Activated CD4-positive, alpha-beta T cell treated with anti-CD3 and anti-CD28 coated beads, Interleukin-2, amount 50 U/mL, for 48 hours (primary cell): ENCODE measurements at regions not wholly inside any gene's neighbourhood (a gene's known extent, or its start where the extent isn't known, plus 50 kb on each side); places are given as distances from the start of the nearest gene placed in this dataset.

Experiments used
- DNase-seq, 2 experiments: peaks; one replicate each; pipeline ENCODE4 v3.0.0-alpha.2; 2020

DNA sequence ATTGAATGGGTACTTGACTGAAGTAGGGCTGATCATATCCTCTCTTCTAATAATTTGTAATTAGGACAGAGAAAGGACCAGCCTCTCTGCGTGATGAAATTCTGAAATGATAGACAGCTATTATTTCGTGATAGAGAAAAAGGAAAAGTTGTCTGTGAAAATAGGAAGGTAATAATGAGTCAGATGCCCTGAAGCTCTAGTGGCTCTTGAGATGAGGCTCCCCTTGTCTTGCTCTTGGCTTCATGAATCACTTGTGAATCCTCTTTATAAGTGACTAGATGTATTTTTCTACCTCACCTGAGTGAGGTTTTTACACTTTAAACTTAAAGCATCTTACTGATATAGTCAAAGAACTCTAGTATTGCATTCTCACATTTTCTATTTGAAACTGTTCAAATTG lies 888.9 kb downstream of the PCDH18 start:
- no peak for DNase-seq

DNA sequence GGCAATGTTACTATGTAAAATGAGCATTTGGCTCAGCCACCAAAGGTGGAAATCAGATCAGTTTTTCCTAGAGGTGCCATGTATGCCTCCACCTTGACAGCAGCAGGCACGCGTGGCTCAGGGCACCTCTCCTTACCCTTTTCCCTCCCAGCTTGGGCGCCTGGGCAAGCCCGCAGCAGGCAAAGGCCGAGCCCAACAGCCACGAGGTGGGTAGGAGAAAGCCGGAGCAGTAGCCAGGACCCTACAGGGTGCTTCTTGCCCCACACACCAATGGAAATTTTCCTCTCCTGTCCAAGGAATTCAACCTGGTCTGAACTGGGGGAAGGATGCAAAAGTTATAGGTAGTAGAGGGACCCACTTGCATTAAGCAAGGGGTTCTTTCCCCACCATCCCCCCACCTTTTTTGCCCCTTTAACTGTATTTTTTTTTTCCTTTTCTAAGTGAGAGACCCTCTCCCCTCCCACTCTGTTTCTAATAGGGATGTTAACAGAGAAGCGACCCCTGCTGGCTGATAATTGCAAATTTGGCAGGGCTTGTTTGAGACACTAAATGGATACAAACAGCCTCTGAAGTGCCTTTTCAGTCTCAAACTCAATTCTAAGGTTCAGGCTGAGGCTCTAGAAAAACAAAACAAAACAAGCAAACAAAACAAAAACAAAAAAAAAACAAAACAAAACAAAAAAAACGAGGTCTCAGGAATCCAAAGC lies 895.1 kb downstream of the PCDH18 start:
- no peak for DNase-seq

DNA sequence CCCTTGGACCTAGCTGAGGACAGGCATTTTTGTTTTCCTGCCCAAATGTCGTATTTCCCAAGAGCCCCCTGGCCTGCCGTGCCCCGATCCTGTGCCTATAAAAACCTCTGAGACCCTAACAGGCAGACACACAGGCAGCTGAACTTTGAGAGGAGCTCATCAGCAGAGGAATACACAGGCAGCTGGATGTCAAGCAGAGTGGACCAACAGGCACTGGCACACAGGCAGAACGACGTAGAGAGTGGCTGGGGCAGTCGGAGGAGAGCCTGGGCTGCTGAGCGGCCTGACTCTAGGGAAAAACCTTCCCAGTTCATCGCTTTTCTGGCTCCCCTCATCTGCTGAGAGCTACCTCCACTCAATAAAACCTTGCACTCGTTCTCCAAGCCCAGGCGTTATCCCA lies 896.1 kb downstream of the PCDH18 start:
- DNase-seq: no peak

DNA sequence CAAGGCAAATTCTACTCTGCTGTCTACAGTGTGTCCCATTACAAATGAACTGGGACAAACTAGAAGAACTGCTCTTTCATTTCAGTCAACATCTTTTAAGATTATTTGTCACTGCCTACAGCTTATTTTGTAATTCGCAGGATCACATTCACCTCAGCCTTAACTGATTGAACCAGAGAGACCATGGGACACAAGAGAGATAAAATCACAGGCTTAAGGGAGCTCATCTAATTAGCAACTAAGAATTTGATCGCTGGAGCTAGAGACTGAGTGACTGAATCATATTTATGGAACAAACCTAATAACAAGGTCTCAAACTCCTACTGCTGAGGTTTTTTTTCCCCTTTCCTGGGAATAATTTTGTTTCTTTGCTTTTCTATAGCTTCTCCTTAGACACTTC lies 898.2 kb downstream of the PCDH18 start:
- no peak for DNase-seq

DNA sequence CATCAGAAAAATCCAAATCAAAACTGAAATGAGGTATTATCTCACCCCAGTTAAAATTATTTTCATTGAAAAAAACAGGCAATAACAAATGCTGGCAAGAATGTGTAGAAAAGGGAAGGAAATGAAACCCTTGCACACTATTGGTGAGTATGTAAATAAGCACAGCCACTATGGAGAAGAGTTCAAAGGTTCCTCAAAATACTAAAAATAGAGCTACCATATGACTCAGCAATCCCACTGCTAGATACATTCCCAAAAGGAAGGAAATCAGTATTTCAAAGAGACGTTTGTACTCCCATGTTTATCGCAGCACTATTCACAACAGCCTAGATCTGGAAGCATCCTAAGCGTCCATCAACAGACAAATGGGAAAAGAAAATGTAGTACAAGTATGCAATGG lies 932.4 kb downstream of the PCDH18 start:
- DNase-seq: no peak

DNA sequence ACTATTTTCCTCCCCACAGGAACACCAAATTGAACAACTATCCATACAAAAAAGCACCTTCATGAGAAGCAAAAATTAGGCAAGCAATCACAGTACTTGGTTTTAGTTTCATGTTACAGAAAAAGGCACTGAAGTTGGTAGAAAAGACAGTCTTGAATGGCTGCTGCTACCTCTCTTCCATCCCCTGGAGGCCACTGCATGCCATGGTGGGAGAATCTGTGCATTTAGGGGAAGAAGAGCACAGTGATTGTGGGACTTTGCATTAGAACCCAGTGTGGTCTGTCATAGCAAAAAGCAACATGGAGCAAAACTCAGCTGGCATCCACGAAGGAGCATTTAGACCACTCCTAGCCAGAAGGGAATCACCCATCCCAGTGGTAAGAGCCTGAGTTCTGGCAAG lies 941.9 kb downstream of the PCDH18 start:
- DNase-seq: no peak

DNA sequence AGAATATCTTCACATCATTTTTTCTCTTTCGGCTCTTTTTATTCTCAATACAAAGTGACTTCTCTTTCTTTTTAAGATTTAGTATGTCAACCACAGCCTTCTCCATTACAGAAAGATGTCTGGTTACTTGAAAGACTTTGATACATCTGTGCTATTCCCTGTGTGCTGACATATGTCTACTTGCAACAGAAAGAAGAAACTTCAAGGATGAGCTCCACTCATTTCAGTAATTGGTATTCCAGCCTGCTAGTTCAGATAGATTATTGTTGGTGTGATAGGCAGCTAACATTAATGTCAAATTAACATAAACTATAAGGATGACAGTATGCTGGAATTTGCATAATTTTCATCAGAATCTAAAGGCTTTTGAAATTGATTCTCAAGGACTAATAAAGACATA lies 948.7 kb downstream of the PCDH18 start:
- no peak for DNase-seq

DNA sequence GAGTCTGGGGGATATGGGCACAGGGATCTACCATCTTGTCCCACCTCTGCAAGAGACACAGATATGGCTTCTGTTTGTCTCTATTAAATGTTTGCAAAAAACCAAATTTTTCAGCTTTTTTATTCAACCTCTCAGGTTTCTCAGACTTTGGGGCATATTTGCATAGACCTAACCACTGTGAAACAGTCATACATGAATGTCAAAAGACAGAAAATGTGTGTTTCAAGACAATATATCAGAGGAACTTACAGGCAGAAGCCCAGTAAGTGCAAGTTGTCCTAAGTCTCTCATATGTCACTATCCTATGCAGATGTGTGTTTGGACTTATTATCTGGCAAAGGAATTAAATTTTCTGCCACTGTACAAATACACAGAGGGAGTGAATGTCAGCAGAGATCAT lies 951.2 kb downstream of the PCDH18 start:
- DNase-seq: no peak

DNA sequence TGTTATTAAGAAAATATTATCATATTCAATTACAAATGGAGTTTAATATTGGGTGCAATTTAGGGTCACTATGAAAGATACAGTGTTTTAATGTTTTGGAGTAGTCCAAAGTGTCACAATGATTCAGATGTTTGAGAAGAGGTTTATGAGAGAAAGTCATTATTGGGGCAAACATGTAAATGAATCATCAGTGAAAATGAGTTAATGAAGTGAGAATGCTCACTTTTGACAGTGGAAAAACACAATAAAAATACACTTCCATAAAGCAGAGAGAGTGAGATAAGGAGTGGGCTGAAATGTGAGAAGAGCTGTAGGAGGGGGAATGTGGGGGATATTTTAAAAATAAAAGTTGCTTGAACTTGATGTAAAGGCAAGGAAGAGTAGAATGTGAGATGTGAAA lies 957.1 kb downstream of the PCDH18 start:
- DNase-seq: no peak

DNA sequence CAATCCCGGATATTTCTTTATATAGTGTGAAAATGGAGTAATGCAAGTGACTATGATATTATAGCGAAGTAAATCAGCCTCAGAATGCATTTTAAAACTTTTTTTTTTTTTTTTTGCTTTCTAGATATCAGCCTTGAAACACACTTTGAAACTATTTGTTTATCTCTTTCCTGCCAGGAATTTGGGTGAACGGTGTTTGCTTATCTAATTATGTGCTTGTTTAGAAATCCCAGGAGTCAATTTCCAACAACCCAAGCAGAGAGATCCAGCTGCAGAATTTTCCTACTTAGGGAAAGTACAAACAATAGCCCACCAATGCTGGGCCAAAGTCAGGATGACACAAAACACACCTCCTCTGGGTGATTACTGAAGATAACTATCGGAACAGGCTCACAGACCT lies 958.8 kb downstream of the PCDH18 start:
- no peak for DNase-seq

DNA sequence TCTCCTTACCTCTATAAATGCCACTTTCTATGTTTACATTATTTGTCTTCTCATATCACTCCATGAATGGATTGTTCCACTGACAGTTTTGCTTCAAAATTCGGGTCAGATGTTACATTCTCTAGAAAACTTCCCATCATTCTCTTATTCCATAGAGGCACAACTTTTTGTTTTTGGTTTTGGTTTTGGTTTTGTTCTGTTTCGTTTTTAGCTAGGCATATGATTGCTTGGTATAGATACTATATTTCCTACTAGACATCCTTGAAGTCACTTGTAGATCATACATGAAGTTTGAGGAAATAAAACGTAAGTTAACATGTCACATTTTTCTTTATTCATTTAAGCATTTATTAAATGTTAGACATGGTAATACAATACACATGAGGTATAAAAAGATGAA lies 961.0 kb downstream of the PCDH18 start:
- no peak for DNase-seq

DNA sequence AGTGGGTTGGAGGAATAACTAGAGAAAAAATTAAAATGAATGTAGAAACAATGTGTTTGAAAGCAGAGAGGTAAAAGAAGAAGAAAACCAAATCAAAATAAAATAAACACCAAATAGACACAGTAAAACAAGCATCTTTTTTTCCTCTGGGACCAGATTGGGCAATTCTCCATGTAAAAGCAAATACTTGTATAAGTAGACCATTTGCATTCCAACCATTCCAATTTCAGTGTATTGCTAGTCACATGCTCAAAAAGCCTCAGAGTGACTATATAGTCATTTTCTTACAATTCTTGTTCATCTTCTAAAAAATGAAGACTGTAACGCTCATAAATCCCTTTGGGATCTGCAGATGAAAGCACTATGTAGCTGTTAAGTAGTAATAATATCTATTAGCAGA lies 969.5 kb downstream of the PCDH18 start:
- DNase-seq: no peak

DNA sequence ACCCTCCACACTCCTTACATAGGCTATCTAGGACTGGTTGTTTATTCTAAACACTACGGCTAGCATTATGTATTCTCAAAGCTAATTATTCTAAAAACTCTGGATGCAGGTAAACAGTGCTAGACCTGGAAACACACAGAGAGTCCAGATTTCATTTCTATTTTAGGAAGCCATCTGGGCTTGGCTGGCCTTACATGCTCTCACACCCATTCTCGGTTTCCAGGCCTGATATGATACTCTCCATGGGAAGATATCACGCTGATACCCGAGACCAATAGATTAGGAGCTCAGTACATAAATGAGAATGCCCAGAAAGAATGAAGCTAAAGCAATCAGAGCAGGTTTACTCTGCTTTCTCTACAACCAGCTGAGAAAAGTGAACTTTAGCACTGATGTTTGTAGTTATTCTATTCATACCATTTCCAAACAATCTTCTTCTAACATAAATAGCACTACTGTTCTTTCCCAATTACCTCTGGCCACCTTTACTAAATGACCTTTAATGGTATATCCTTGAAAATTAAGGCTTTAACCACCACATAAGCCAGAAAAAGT lies 973.3 kb downstream of the PCDH18 start:
- DNase-seq: no peak

DNA sequence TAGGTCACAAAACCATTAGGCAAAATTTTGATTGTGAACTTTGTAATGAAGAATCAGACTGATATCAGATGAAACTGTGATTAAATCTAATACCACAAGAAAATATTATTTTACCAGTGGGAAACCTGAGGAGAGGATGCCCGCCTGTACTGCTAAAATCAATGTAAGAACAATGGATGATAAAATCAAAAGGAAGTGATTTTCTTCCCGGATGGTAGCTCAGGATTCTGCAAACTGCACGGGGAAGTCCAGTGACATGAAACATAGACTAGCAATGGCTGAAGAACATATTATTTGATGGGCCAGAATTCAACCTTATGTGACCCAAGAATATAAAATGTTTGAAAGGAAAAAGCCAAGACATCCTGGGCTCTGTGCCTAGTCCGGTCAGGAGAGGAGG lies 974.9 kb downstream of the PCDH18 start:
- no peak for DNase-seq

DNA sequence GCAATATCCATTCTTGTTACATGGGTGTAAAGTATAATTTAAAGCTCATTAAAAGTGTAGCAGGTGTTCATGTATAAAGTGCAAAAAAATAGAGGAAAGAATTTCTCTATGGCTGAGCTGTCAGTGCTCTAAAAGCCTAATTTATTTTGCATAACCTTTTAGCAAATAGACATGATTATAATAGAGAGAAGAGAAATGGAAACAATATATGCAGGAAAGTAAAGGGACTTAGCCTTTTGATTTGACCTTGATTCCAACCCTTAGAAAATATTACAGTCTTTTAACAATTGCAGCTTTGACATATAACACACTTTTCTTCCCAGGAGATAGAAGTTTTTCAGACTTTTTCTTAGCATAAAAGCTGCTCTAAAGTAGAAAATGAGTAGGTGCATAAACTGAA lies 978.3 kb downstream of the PCDH18 start:
- no peak for DNase-seq

DNA sequence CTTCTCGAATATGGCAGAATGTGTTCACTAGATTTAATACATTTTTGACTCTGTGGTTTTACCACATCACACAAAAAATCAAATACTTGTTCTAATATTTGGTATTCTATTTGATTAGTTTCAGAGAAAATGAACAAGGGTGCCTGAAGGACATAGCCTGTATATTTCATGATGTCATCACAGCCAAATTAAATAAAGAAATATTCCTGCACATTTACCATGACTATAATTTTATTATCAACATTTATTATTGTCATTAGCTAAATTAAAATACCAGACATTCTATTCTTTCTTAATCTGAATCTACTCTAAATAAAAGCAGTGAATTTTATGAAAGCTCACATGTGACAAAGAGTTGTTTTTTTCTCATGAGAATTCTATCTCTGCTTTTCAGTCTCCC lies 980.5 kb downstream of the PCDH18 start:
- DNase-seq: no peak

DNA sequence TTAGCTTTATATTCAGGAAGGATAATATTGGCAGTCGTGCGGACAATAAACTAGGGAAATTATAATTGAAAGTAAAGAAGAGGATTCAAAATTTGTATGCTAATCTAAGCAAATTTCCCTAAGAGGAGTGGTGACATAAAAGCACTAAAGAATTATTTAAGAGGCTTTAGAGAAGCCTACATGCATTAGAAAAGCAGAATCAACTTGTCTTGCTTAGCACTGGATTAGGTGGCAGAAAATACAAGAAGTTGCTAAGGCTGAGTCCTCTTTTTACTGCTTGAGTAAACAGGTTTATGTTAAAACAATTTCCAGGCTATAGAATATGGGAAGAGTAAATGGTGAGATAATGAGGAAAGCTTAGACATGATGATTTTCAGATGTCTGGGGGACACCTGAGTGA lies 991.5 kb downstream of the PCDH18 start:
- no peak for DNase-seq

DNA sequence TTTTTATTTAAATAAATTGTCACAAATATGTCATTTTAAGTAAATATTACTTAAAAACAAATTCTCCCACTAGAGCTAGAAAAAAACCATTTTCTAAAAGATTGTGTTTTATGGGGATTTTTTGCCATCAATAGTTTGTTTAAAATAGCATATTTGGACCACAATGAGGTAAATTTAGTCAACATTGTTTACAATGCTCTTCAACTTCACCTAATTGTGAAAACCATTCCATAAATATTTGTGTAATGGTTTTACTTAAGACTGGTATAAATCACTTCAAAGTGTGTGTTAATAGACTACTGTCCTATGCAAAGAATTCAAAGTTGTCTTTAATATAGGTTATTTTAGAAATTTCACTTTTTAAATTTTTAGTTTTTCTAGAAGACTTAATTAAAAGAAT lies 1004.2 kb downstream of the PCDH18 start:
- DNase-seq: no peak

DNA sequence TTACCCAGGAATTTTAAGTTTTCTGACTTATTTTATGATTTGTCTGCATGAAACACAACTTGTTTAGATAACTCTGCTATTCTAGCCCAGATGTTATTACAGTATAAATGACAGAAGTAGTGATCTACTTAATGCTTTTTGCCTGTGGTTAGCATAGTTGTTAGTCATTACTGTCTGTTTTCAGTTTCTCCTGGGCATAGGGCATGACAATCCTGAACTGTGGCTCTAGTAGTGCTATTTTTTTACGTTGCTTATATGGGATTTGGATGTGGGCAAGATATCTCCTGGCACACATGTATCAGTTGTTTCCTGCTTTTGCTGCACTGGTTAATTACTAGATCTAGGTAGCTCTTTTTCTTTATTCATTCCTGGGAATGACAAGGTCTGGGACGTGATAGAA lies 1005.8 kb downstream of the PCDH18 start:
- no peak for DNase-seq

DNA sequence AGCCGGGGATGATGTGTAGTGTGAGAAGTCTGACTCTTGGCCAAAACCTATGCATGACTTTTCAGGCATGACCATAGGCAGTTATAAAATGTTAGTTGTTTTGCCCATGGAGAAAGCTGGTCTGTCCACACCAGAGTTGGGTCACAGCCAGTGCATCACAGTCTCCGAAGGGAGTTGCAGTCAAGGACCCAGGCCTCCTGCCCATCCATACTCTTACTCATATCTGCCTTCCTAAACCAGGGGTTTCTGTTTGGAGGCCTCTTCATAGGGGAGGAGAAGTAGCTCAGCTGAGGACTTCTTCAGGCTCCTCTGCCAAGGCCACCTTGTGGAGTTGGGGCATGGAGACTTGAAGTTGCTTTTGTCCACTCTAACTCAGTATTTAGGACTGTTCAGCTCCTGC lies 1008.3 kb downstream of the PCDH18 start:
- DNase-seq: no peak

DNA sequence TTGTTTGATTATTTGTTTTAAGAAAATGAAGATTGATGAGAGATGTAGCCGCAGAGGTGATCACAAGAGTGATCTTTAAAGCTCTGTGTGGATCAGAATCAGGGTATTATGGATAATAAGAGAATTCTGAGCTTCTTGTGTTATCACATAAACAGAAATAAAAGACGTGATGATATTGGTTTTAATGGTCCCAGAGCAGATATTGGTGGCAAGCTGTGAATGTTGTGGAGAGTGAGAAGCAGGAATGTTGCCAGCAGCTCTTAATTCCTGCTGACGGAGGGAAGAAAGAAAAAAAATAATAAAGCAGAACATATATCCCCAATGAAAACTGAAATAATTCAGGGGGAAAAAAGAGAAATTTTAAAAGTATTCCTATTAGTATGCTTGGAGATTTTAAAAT lies 1015.9 kb downstream of the PCDH18 start:
- no peak for DNase-seq

DNA sequence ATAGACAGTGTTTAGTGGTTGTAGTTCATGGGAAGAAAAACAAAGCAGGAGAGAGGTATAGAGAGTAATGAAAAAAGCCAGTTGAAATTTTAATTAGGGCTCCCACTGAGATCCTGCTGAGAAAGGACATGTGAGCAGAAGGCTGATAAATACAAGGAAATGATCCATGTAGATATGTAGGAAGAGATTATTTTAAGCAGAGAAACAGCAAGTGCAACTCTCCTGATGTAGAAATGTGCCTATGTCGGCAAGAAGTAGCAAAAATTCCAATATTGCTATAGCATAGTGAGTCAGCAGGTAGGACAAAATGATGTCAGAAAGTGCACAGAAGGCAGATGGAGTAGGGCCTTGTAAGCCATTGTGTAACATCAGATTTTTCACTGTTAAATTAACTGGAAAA lies 1027.3 kb downstream of the PCDH18 start:
- DNase-seq: no peak

DNA sequence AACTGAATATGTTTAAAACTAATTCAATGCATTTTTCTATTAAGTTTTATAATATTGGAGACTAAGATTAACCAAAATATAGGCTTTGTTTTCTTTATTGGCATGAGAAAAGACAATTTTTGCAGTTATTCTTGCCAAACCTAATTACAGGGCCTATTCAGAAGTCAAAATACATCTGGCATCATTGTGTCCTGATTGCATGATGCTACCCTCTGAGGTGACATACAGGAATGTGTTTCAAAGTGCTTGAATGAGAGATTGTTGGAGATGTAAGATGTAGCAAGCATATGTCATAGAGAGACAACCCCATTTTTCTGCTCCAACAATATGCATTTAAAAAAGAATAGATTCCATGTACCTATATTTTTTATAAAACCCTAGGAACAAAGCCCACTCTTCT lies 1036.4 kb downstream of the PCDH18 start:
- no peak for DNase-seq

DNA sequence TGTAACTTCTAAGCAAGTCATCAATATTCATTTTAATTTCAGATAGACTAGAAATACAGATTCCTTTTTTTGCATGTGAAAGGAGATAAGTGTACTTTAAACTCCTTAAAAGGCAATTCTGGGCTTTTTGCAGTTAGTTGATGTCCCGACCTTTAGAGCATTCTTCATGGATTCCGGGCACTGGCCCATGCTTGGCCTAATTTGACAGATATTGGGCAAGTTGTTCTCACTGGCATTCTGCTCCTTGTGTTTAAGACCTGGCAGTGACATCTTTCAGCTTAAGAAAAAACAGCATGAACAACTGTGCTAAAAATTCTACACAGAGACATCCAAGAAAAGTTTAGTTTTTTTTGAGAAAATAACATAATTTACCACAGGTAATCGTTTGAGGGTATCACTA lies 1037.2 kb downstream of the PCDH18 start:
- DNase-seq: no peak

DNA sequence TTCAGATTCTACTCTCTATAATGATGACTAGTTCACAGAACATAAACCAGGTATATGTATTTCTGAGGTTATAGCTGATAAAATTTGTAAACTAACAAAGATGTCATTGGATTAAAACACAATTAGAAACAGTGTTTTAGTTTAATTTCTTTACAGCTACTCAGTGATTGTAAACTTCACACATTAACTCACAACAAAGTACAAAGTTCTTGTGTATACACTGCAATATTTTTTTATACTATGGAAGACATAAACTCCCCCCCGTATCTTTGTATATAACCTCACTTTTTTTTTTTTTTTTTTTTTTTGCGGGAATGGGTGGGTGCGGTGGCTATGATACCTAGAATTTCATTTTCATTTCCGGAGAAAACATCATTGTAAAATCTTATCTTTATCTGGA lies 1043.2 kb downstream of the PCDH18 start:
- no peak for DNase-seq
